HepG2 (cell line): ENCODE measurements at regions not wholly inside any gene's neighbourhood (a gene's known extent, or its start where the extent isn't known, plus 50 kb on each side); places are given as distances from the start of the nearest gene placed in this dataset.

Experiments used
- ATAC-seq: fragments of 200-7000 bp; cut with Tn5 transposase; 3 replicates; pipeline ENCODE4 v1.9.1; 2020; ENCODE audit warnings: mild to moderate bottlenecking, moderate library complexity
- BruUV-seq: library from RNA; stranded (reverse); fragments of 400-500 nt; replicated peaks from 2 replicates; lab custom pipeline; 2021; lab: Mats Ljungman, UMichigan
- CTCF ChIA-PET: fragments of 300-600 bp; formaldehyde crosslinking; extraction: SDS; loops from one replicate; lab custom pipeline; 2021; ENCODE audit warnings: low total read pairs, inconsistent platforms, low intra/inter-chr PET ratio; lab: Yijun Ruan, JAX
- POLR2A ChIA-PET: fragments of 350-600 bp; sonication (Branson Sonifier 250); formaldehyde crosslinking; loops from one replicate; lab custom pipeline; 2020; ENCODE audit warnings: antibody characterized with exemption, inconsistent platforms; lab: Yijun Ruan, JAX
- DNase-seq: peaks from one replicate; pipeline ENCODE4 v3.0.0-alpha.2; 2015; ENCODE audit warnings: low spot score
- FAIRE-seq: peaks from 3 replicates; lab custom pipeline; 2011; peaks lifted over from hg19 to GRCh38; lab: Jason Lieb, UNC
- H2AFZ ChIP-seq: one replicate; pipeline ENCODE4 v1.6.1; 2011; ENCODE audit warnings: low read length, inconsistent platforms
- H3K27ac ChIP-seq: fragments of 300-600 bp; 3 replicates; pipeline ENCODE4 v1.8.0; 2011; ENCODE audit warnings: mixed run types, mild to moderate bottlenecking, mixed read lengths, low read length, inconsistent platforms; ENCODE audit not compliant: insufficient read depth; ENCODE audit errors: extremely low read length
- H3K27me3 ChIP-seq, 2 experiments: fragments of 200-600 bp in 1 of 2; 2 replicates in 1 of 2; 3 replicates in 1 of 2; pipeline versions ENCODE4 v1.6.0 to v1.8.0; 2011; ENCODE audit warnings: low read length in 2 of 2, mild to moderate bottlenecking in 2 of 2, moderate library complexity in 2 of 2, inconsistent platforms in 1 of 2; ENCODE audit not compliant: insufficient read depth in 2 of 2, control insufficient read depth in 1 of 2
- H3K36me3 ChIP-seq, 2 experiments: fragments of 200-600 bp in 1 of 2; replicated peaks in 1 of 2; 2 replicates in 1 of 2; 3 replicates in 1 of 2; pipeline versions ENCODE4 v1.5.1 to v1.8.0; 2011; ENCODE audit warnings: low read length in 2 of 2, inconsistent platforms in 1 of 2; ENCODE audit not compliant: insufficient read depth in 2 of 2, control insufficient read depth in 1 of 2
- H3K4me1 ChIP-seq: 2 replicates; pipeline ENCODE4 v1.5.1; 2012; ENCODE audit warnings: low read length, inconsistent platforms; ENCODE audit not compliant: insufficient read depth
- H3K4me2 ChIP-seq: 2 replicates; pipeline ENCODE4 v1.6.0; 2011; ENCODE audit warnings: low read depth, low read length, inconsistent platforms
- H3K4me3 ChIP-seq, 3 experiments: fragments of 200-600 bp in 1 of 3; sonication (generic), shearing (Covaris generic) in 1 of 3; replicated peaks in 1 of 3; 2 replicates each; pipeline ENCODE4 v1.5.1; 2011 to 2016; ENCODE audit warnings: low read length in 3 of 3, inconsistent platforms in 2 of 3, low read depth in 2 of 3, mild to moderate bottlenecking in 2 of 3, control low read depth in 1 of 3, mixed read lengths in 1 of 3; ENCODE audit not compliant: insufficient read depth in 1 of 3
- H3K79me2 ChIP-seq: one replicate; pipeline ENCODE4 v1.6.1; 2011; ENCODE audit warnings: low read length, inconsistent platforms; ENCODE audit not compliant: insufficient read depth
- H3K9ac ChIP-seq: 2 replicates; pipeline ENCODE4 v1.6.0; 2011; ENCODE audit warnings: mild to moderate bottlenecking, low read depth, low read length, inconsistent platforms; ENCODE audit not compliant: insufficient read depth
- H3K9me3 ChIP-seq: 2 replicates; pipeline ENCODE4 v1.5.1; 2012; ENCODE audit warnings: mild to moderate bottlenecking, low read length
- H4K20me1 ChIP-seq: 2 replicates; pipeline ENCODE4 v1.6.0; 2011; ENCODE audit warnings: inconsistent platforms, mild to moderate bottlenecking, low read length, moderate library complexity; ENCODE audit not compliant: insufficient read depth
- BATF2 ChIP-seq: sonication (generic); formaldehyde crosslinking; IDR thresholded peaks from 2 replicates; pipeline ENCODE4 v1.8.0; 2022; ENCODE audit warnings: mild to moderate bottlenecking, missing genetic modification reagents, moderate library complexity
- HMGXB3 ChIP-seq: sonication (generic); formaldehyde crosslinking; IDR thresholded peaks from 2 replicates; pipeline ENCODE4 v1.4.0; 2020; ENCODE audit warnings: missing genetic modification reagents, borderline replicate concordance
- NFKBIZ ChIP-seq: IDR thresholded peaks from 2 replicates; pipeline ENCODE4 v1.6.1; 2018; ENCODE audit warnings: missing genetic modification reagents, missing compliant biosample characterization
- ZNF629 ChIP-seq: sonication (generic); formaldehyde crosslinking; conservative IDR thresholded peaks from 2 replicates; pipeline ENCODE4 v1.5.0; 2020; ENCODE audit warnings: missing genetic modification reagents
- WGBS: methylation state at CpG from one replicate; pipeline ENCODE4 v1.1.6; 2017; ENCODE audit warnings: low lambda C conversion rate; 5-methylcytosine and 5-hydroxymethylcytosine counted together
- in situ Hi-C: cut with HindIII; loops from 2 replicates; pipeline ENCODE4 v1.10.0; 2017; ENCODE audit warnings: low pct_unique_long_range_greater_than_20kb; ENCODE audit not compliant: extremely low pct_ligation_motif_present
- intact Hi-C: fragments of 100-400 bp; cut with micrococcal nuclease; formaldehyde crosslinking; loops from one replicate; pipeline ENCODE4 v1.10.0; 2022; ENCODE audit not compliant: unreplicated experiment

GRCh38 chr7:101720324-101720723 lies 91.2 kb upstream of the MYL10 start:
- CTCF ChIA-PET, result no interaction called here
- POLR2A ChIA-PET, result no interaction called here
- FAIRE-seq, result no peak

More at GRCh38 chr7:101720324-101720723, 91.2 kb upstream of the MYL10 start:
- DNase-seq, result no peak
- intact Hi-C loops, result no loop called here
- no TSS peak for BruUV-seq
- no peak overlapping the region for H3K4me3 ChIP-seq
- ATAC-seq, result no peak
- no peak overlapping the region for H3K27ac ChIP-seq
- peaks cover 33% of the 10 kb centered on the region for H3K4me1 ChIP-seq
- H3K27me3 ChIP-seq, result peaks cover 0 to 3% of the 10 kb centered on the region in 2 experiments; a peak in 2 of 5 replicates
- H3K4me2 ChIP-seq, result no peak overlapping the region
- no peaks in the 10 kb centered on the region for H3K36me3 ChIP-seq
- H4K20me1 ChIP-seq, result no peaks in the 10 kb centered on the region
- WGBS, result 56% methylated on average over 3 of the region's 5 CpGs
- no peak overlapping the region for H3K9ac ChIP-seq
- no peak overlapping the region for H2AFZ ChIP-seq
- in situ Hi-C loops, result no loop called here
- TF ChIP-seq HMGXB3 (CRISPR knock-in tag), result no peak
- peak; percentile 59 for TF ChIP-seq ZNF629 (CRISPR knock-in tag)
- no peak for TF ChIP-seq NFKBIZ (CRISPR knock-in tag)
- TF ChIP-seq BATF2, result no peak
- H3K79me2 ChIP-seq, result no peaks in the 10 kb centered on the region
- no peaks in the 10 kb centered on the region for H3K9me3 ChIP-seq
